GM21526 (cell line): ENCODE measurements at regions not wholly inside any gene's neighbourhood (a gene's known extent, or its start where the extent isn't known, plus 50 kb on each side); places are given as distances from the start of the nearest gene placed in this dataset.
"Not testable (repeated sequence)": the region's sequence is repeated elsewhere in the genome, so short reads cannot be mapped to it uniquely, and the experiment has no call there.

Experiments
- ATAC-seq: cut with Tn5 transposase; IDR thresholded peaks from one replicate; pipeline ENCODE4 v1.9.1; 2021; ENCODE audit warnings: moderate library complexity; ENCODE audit not compliant: unreplicated experiment, low FRiP score

DNA sequence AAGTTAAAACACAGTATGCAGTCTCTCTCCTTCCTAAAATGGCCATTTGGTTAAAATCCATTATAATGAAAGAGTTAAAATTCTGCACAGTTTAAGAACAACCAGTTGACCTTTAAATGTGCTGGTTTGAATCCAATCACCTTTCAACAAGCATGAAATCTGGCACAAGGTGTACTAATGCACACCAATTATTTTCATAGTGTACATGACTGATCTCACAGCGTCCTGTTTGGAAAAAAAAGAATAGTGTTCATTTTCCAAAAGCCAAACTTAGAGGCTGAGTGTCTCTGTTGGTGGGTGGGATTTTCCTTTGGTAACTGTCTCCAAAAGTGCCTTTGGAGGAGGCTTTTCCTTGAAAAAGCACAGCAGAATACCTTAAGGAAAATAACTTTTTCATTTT lies 180.6 kb downstream of the DEPDC1B start:
- ATAC-seq: no peak

GRCh38 chr5:60517850-60518249 lies 182.1 kb downstream of the DEPDC1B start:
- no peak for ATAC-seq

DNA sequence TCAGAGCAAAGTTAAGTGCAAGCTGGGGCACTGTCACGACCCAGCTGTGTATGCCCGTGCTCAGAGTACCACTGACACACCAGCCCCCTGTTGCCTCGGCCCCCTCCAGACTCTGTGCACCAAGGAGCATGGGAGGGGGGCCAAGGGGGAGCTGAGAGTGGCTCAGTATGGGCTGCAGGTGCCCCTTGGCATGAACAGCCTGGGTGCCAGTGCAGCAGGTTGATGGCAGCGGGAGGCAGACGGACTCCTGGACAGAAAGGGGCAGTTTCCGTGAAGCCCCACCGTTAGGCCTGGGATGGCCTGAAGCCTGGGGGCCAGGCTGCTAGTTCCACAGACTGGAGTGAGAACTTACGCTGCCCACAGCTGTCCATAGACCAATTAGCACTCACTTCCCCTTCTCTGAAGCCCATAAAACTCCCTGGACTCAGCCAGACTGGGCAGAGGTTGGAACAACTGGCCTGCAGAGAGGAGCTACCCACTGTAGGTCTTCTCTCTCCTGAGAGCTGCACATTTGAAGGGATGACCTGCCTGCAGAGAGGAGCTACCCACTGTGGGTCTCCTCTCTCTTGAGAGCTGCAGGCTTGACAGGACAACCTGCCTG lies 182.8 kb downstream of the DEPDC1B start:
- ATAC-seq: no peak

DNA sequence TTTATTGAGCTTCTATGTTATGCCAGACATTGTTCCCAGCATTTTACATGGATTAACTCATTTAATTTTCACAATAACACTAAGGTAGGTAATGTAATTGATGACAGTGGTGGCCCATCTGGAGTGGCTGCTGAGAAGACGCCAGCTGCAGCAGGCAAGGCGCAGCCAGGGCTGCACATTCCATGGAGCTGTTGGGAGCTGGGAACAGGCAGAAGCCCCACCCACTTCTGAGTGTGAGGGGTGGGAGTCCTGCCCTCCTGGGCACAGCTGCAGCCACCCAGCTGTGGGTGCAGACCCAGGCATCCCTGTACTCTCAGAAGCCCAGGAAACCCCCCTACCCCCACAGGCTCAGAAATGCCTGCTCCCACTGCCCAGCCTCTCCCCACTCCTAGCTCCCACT lies 183.3 kb downstream of the DEPDC1B start:
- ATAC-seq: no peak

DNA sequence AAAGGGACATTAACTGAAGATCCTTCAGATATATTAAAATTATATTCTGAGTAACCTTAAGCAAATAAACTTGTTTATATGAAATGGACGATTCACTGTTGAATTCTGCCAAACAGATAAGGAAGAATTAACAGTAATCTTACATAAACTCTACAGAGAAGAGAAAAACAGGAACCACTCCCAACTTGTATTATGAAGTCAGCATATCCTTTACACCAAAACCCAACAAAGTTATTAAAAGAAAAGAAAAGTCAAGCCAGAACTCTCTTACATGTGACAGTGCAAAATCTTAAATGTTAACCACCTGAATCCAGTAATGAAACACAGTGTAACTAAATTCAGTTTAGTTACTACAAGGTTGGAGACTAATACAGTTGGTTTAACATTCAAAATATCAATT lies 185.8 kb downstream of the DEPDC1B start:
- ATAC-seq: peak; percentile 41

DNA sequence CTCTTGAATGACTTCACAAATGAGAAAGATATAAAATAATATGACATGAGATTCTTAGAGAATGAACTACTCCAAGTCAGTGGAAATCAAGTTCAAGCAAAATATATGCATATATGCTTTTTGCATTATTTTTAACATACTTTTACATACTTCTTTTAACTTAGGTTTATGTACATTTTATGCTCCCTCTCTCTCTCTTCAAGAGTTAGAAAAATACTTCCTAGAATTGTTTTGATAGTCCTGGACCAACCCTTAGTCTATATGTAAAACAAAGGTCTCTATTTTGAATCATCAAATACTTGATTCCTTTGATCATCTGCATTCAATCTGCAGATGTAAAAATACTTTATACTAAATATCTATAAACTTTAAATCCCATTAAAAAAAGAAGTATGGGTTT lies 187.8 kb downstream of the DEPDC1B start:
- ATAC-seq: no peak

- no peak for ATAC-seq
Measured at GRCh38 chr5:60510663-60511062, 189.3 kb downstream of the DEPDC1B start.

DNA sequence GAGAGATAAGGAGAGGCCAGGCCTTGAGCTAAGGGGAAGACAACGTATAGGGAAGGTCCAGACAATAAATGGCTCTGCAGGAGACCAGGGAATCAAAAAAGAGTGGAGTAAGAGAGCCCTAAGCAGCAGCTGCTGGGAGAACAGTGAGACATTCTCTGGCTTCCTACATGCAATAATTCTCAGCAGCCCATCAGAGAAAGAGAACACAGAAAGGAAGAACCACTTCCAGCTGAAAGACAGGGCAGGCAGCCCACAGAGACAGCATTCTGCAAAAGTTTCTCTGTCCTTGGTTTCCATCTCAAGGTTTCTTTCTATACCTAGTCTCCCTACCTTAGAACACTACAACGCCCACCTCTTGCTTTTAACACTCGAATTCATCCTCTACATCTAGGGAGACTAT lies 189.9 kb downstream of the DEPDC1B start:
- no peak for ATAC-seq

GRCh38 chr5:60509519-60509918 lies 190.4 kb downstream of the DEPDC1B start:
- no peak for ATAC-seq

DNA sequence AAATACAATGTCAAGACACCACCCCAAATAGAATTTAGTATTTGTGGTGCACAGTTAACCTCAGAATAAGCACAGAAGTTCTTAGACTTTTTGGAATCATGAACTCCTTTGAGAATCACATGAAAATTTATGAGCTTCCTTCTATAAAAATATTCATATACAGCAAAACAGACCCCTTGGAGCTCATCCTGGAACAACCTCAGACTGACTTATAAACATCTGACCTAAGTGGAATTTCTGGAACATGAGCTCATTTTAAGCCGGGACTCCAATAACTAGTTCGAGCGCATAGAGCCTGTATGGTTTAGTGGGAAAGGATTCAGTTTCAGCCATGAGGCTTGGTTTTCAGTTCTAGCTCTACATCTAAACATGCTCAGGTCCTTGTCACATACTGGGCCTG lies 192.3 kb downstream of the DEPDC1B start:
- no peak for ATAC-seq

GRCh38 chr5:60505373-60506171 lies 194.4 kb downstream of the DEPDC1B start:
- ATAC-seq: no peak

GRCh38 chr5:60504342-60504741 lies 195.6 kb downstream of the DEPDC1B start:
- peak; percentile 92 for ATAC-seq

DNA sequence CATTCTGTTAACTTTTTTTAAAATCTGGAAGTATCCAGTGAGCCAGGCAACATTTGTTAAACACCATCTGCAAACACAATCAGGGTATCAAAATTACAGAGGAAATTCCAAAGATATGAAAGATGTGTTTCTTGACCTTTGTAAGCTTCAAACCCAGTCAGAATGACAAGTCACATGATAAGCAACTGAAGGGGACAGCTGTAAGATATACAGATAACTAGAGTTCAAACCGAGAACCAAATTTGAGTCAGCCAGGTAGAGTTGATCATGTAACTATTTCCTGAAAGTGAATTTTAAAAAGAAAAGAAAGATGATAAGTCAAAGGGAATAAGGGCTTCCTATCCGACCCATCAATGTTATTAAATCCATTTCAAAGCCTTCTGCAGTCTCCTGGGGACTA lies 196.2 kb downstream of the DEPDC1B start:
- ATAC-seq: peak; percentile 73

DNA sequence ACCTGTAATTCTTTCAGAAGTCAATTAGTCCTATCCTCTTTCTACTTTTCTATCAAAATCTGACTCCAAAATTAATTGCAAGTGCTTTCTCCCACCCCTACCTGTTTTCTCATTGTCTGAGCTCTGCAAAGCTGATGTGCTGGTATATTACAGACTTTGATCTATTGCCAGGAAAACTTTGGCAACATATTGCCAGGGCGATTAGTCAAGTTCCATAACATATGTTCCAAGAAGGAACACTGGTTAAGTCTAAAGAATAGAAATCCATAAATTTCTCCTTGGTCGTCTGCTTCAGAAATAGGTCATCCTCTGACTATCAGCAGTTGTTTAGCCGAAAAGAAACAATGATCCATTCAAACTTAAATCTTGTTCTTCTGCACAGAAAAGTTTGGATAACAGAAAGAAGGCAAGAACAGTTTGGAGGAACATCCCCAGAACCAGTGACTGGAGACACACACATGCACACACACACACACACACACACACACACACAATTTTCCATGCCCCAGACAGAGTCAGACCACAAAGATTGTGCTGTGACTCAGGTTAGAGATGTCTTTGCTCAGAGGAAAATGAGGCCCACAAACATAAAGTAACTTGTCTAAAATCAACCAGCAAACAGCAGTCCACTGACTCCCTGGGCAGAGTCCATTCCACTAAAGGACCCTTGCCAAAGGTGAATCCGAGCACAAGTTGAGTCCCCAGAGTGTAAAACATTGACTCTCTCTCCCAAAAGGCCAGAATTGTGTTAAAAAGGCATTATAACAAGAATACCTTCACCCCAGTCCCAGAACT lies 202.1 kb downstream of the DEPDC1B start:
- no peak for ATAC-seq

GRCh38 chr5:60495644-60496520 lies 204.1 kb downstream of the DEPDC1B start:
- no peak for ATAC-seq

DNA sequence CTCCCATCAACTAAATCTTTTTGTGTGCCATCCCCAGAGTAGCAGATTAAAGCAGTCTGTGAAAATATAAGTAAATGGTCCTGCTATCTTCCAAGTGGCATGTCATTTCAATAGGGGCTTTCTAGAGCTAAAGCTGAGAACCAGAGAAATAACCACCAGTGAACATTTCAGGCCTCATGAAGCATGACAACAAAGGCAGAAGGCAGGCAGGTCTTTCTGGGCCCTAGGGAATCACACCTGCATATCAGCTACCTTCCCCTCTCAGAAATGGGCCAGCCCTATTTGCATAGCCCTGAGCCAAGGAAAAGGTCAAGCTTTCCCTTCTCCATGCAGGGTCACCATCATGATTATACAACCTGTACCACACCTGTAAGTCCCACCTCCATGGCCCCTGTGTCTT lies 205.3 kb downstream of the DEPDC1B start:
- ATAC-seq: peak; percentile 77

- no peak for ATAC-seq
Measured at GRCh38 chr5:60494144-60494543, 205.8 kb downstream of the DEPDC1B start.

DNA sequence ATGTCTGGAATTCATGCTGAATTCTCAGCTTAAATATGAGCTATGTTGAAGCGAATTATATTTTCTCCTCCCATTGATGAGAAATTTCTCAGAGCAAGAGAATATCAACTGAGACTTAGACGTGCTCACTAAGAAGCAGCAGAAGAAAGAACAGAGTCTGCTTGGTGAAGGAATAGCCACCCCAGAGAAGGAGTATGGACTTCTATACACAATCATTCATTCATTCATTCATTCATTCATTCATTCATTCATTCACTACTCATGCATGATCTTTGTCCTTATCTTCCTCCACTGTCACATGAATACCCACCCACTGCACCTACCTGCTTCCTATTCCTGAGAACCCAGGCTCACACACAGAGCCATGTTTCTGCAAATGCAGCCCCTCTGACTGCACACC lies 206.6 kb downstream of the DEPDC1B start:
- no peak for ATAC-seq

DNA sequence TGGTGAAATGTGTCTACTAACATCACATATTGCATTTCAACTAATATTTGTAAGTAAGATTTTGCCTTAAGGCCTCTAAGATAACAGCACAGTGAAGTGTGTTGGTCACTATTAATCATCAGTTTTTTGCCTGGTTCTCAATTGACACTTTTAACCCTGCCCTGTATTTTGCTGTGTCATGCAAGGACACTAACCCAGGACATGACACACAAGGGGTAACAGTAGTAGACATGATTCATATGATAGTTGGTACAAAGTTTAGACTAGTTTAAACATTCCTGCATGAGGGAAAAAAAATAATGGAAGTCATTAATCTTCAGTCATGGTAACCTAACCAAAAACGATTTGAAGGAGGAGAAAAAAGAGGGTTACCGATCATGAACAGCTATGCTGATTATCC lies 207.0 kb downstream of the DEPDC1B start:
- ATAC-seq: no peak

GRCh38 chr5:60492358-60492757 lies 207.6 kb downstream of the DEPDC1B start:
- ATAC-seq: not testable (repeated sequence)
